Ecto neural progenitor cell (in vitro differentiated cells): ENCODE measurements at regions not wholly inside any gene's neighbourhood (a gene's known extent, or its start where the extent isn't known, plus 50 kb on each side); places are given as distances from the start of the nearest gene placed in this dataset.
"Not testable (repeated sequence)": the region's sequence is repeated elsewhere in the genome, so short reads cannot be mapped to it uniquely, and the experiment has no call there.

Source experiments
- DNase-seq: peaks from one replicate; pipeline ENCODE4 v3.0.0-alpha.2; 2018; ENCODE audit warnings: low spot score

DNA sequence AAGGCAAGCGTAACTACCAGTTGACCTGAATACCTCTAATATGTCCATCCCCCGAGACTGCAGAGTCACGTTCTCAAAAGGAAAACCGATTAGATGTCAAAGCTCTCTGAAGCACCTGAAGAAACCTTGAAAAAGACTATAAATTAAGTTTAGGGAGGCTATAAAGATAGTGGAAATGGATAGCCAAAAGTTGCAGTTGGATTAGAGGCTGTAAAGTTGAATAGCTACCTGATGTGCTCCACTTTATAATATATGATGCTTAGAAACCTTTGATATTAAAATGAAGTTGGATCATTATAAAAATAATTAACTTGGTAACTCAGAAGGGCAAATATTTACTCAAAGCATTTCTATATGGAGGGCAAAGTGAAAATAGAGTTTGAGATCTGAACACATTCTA is 506.6 kb upstream of the AGA start:
- DNase-seq = no peak

- no peak for DNase-seq
These were observed 508.8 kb upstream of the AGA start for GRCh38 chr4:177951026-177951425.

GRCh38 chr4:177952723-177953122 is 510.5 kb upstream of the AGA start:
- DNase-seq = no peak

DNA sequence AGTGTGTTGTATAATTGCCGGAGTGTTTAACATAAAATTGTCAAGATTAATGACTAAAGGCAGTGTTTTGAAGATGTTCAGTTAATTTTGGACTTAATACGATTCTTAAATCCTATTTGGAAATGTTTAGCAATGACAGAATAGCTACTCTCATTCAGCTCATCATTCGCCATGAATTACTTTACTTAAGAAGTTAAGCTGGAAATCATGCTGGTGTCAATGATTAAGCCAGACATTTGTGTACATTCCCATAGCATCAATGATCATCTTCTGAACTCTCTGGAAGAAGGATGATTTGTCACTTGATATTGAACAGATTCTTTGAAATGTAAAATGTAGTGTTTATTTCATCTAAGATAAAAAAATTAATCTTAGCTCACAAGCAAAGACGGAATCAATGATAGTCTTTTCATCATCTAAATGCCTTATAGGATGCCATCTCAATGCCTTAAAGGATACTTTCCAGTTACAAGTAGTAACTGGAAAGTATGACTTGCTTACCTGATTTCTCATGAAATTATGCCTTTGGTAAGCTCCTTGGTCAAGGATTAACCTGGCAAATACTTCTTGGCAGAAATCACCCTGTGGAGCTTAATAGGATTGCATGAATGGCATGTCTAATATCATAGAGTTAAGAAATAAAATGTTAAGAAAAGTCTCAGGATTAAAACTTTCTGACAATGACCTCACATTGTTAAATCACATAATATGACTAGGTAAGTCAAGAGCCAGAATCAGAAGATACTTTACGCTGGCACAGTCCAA is 515.5 kb upstream of the AGA start:
- no peak for DNase-seq

GRCh38 chr4:177960566-177960965 is 518.3 kb upstream of the AGA start:
- no peak for DNase-seq

- no peak for DNase-seq
These were observed 519.6 kb upstream of the AGA start for GRCh38 chr4:177961761-177962380.

DNA sequence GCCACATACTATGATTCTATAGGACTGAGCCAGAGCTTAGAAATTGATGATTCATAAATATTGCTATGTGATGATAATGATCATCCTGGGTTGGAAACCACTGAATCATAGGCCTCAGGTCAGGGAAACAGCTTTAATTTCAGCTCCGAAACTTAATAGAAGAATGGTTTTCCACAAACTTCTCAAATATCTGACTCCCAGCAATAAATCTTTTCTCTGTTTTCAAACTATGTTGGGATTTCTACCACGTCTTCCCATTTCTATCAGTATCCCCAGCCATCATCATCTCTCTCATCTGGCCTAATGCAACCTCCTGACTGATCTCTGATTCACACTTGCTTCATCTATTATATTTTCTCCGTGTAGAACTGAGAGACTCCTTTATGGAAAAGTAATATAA is 521.8 kb upstream of the AGA start:
- DNase-seq = no peak

- no peak for DNase-seq
These were observed 522.5 kb upstream of the AGA start for GRCh38 chr4:177964693-177965168.

DNA sequence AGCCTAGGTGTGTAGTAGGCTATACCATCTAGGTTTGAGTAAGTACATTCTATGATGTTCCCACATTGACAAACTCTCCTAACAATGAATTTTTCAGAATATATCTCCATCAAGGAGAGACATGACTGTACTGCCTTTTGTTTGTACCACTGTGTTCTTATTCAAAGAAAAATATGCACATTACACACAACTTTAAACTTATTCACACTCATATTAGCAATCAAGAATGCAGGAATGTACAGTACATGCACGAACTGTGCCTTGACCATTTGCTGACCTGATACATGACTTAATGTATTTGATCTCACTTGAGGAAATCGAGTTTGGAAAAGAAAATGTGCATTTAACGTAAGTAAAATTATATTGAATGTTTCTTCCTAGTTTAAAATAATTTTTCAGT is 525.1 kb upstream of the AGA start:
- no peak for DNase-seq

GRCh38 chr4:177968817-177969442 is 526.7 kb upstream of the AGA start:
- DNase-seq = no peak

- DNase-seq = no peak
These were observed 532.2 kb upstream of the AGA start for GRCh38 chr4:177974461-177974860.

DNA sequence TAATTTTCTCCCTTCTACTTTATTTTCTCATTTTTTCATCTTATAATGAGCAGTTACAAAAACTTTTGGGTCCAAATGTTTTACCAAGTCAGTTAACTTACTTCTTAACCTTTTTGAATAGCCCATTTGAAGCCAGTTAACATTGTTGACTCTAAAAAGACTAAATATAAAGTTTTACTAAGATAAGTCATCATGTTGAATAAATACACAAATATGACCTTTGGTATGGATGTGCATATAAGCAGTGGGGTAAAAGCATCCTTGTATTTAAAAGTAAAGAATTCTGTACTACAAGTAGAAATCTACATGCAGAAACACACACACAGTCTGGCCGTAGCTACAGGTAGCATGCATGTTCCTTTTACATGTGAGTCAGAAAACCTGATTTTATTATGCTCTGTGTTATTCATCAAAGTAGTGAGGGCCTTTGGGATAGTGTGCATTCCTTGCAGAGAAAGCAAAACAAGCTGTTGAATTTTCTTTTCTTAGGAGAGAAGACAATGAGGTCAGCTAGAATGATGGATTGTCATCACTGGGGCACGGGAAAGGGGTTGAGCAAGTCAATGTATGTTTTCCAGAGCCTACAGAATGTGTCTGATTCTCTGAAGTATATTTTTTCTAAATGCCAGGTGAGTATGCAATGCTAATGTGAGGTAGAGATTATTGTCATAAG is 533.2 kb upstream of the AGA start:
- DNase-seq = no peak

GRCh38 chr4:177986236-177986635 is 544.0 kb upstream of the AGA start:
- DNase-seq = no peak

DNA sequence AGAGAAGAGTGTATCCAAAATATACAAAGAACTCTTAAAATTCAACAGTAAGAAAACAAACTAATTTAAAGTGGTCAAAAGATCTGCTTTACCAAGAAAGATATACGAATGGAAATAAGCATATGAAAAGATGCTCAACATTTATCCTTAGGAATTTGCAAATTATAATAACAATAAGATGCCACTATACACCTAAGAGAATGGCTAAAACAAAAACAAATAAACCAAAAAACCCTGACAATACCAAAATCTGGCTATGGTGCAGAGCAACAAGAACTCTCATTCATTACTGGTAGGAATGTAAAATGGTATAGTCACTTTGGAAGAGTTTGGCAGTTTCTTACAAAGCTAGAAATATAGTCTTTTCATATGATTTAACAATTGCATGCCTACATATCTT is 545.7 kb upstream of the AGA start:
- DNase-seq = no peak

DNA sequence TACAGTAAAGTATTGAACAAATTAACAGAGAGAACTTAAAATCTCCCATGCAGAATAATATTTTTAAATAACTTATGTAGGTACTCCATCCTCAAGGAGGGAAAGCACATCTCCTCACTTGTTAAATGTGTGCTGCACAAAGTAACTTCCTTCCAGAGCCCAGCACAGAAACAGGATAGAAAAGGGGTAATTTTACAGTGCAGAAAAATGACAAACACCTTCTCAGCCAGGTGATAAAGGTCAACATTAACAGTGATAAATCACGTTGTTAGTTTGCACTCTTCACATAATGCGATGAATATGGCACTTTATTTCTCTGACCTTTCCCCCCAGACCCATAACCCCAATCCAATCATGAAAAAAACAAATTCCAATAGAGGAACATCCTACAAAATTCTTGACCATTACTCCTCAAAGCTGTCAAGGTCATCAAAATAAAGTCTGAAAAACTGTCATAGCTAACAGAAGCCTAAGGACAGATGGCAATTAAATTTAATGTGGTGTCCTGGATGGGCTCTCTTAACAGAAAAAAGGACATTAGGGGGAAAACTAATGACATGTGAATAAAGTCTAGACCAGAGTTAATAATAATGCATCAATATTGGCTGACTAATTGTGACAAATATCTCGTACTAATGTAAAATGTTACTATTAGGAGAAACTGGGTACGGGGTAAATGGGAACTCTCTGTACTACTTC is 547.4 kb upstream of the AGA start:
- no peak for DNase-seq

DNA sequence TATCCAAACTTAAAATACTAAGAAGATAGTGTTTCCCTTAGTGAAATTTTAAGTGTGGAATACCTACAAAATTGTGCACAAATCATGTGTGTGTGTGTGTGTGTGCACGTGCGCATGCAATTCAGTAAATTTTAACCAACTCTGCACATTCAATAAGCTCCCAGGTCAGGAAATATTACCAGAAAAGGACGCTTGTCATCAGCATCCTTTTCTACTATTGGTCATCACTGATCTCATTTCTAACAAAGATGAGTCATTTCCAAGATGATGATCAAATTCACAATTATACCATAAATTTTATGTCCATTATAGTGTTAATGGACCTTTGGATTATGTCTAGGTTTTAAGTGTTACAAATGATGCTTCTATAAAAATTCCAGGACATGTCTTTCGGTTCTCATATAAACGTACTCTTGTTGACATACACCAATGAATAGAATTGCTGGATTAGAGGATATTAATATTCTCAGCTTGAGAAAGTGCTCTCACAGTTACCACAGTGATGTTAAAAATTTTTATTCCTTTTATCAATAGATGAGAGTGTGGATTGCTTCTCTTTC is 560.9 kb upstream of the AGA start:
- no peak for DNase-seq

GRCh38 chr4:178010596-178010995 is 568.4 kb upstream of the AGA start:
- DNase-seq = no peak

GRCh38 chr4:178015046-178015445 is 572.8 kb upstream of the AGA start:
- DNase-seq = not testable (repeated sequence)

- DNase-seq = no peak
These were observed 584.8 kb upstream of the AGA start for GRCh38 chr4:178026999-178027398.

GRCh38 chr4:178027796-178028195 is 585.6 kb upstream of the AGA start:
- no peak for DNase-seq

GRCh38 chr4:178028481-178028880 is 586.2 kb upstream of the AGA start:
- no peak for DNase-seq
